Keratinocyte (primary cell): ENCODE measurements at regions not wholly inside any gene's neighbourhood (a gene's known extent, or its start where the extent isn't known, plus 50 kb on each side); places are given as distances from the start of the nearest gene placed in this dataset.

Experiments
- CTCF ChIP-seq, 3 experiments: IDR thresholded peaks in 1 of 3; conservative IDR thresholded peaks in 1 of 3; optimal IDR thresholded peaks in 1 of 3; 2 replicates in 2 of 3; 3 replicates in 1 of 3; pipeline versions ENCODE3 to v1.5.1; 2011; ENCODE audit warnings: low read length in 3 of 3, mild to moderate bottlenecking in 3 of 3, moderate library complexity in 2 of 3, control low read depth in 1 of 3, inconsistent platforms in 1 of 3; ENCODE audit not compliant: insufficient read depth in 2 of 3; ENCODE audit errors: extremely low read depth in 1 of 3
- EZH2 ChIP-seq: IDR thresholded peaks from one replicate; pipeline ENCODE4 v1.6.1; 2012; ENCODE audit warnings: inconsistent platforms, mild to moderate bottlenecking, low read length, moderate library complexity

- no peak for TF ChIP-seq CTCF (optimal IDR thresholded peaks at IDR 0.05 in 1 of 3, IDR thresholded peaks at IDR 0.05 in 1 of 3, conservative IDR thresholded peaks at IDR 0.05 in 1 of 3; ENCODE audit: extremely low read depth in 1 of 3, insufficient read depth in 2 of 3, low read length in 3 of 3)
- no peak for TF ChIP-seq EZH2
These were observed 304.8 kb downstream of the AJAP1 start for GRCh38 chr1:4959216-4959615.
